ENCODE measurements at regions not wholly inside any gene's neighbourhood (a gene's known extent, or its start where the extent isn't known, plus 50 kb on each side); places are given as distances from the start of the nearest gene placed in this dataset.

DNA sequence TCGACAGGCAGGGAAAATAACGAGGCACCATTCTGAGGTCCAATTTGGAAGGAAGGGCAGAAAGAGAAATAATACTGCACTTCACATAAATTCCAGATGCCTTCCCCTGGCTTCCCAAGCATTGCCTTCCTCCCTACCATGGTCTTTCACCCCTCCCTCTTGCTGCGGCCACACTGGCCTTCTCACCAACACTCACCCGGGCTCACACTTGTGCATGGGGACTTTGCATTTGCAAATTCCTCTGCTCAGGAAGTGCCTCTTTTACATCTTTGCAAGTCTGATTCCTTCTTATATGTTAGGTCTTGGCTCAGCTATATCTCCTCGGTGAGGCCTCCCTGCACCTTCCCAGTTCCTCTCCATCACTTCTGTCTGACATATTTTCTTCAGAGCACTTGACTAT, 199.4 kb downstream of the CHIC2 start:
- no TSS peak for BruUV-seq (replicated peaks)
- no peaks in the 10 kb centered on the region for H3K9me3 ChIP-seq (ENCODE audit: control insufficient read depth, insufficient read depth, low read depth, low read length)
- no peaks in the 10 kb centered on the region for H3K4me1 ChIP-seq (ENCODE audit: control insufficient read depth, insufficient read depth, low read length)
- POLR2A ChIA-PET, result no interaction called here
- in situ Hi-C loops (cut with HindIII; ENCODE audit: low pct_unique_long_range_greater_than_20kb, low sequenced_read_pairs) (no loop called here), intact Hi-C loops (cut with micrococcal nuclease; ENCODE audit: unreplicated experiment) (loop anchor here (10.0 kb wide), 1 partner anchor 60 kb away; no protein-coding TSS in a partner anchor)
- ATAC-seq (no peak), DNase-seq (ENCODE audit: low read depth, low spot score) (no peak)
- no peaks in the 10 kb centered on the region for H3K27me3 ChIP-seq (ENCODE audit: control insufficient read depth, insufficient read depth, low read length)
- CTCF ChIA-PET, result no interaction called here
- no peak overlapping the region for H3K27ac ChIP-seq (ENCODE audit: low read length)
- H3K36me3 ChIP-seq (ENCODE audit: control insufficient read depth, insufficient read depth, low read length), result no peaks in the 10 kb centered on the region
- TF ChIP-seq SIN3A (IDR thresholded peaks at IDR 0.05; ENCODE audit: borderline replicate concordance, insufficient read depth, low read depth, low read length), result no peak
- TF ChIP-seq REST (IDR thresholded peaks at IDR 0.05; ENCODE audit: insufficient read depth in 1 of 2, low read depth in 2 of 2, low read length in 1 of 2), result no peak
- TF ChIP-seq TCF7L2 (IDR thresholded peaks at IDR 0.05; ENCODE audit: low read depth, low read length), result no peak
- TF ChIP-seq POLR2AphosphoS5 (IDR thresholded peaks at IDR 0.05; ENCODE audit: low read depth, low read length), result no peak
- TF ChIP-seq, protein P1, sequence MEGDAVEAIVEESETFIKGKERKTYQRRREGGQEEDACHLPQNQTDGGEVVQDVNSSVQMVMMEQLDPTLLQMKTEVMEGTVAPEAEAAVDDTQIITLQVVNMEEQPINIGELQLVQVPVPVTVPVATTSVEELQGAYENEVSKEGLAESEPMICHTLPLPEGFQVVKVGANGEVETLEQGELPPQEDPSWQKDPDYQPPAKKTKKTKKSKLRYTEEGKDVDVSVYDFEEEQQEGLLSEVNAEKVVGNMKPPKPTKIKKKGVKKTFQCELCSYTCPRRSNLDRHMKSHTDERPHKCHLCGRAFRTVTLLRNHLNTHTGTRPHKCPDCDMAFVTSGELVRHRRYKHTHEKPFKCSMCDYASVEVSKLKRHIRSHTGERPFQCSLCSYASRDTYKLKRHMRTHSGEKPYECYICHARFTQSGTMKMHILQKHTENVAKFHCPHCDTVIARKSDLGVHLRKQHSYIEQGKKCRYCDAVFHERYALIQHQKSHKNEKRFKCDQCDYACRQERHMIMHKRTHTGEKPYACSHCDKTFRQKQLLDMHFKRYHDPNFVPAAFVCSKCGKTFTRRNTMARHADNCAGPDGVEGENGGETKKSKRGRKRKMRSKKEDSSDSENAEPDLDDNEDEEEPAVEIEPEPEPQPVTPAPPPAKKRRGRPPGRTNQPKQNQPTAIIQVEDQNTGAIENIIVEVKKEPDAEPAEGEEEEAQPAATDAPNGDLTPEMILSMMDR (IDR thresholded peaks at IDR 0.05), result no peak
- no peak overlapping the region for H3K4me3 ChIP-seq (ENCODE audit: low read depth in 2 of 2, low read length in 2 of 2)

DNA sequence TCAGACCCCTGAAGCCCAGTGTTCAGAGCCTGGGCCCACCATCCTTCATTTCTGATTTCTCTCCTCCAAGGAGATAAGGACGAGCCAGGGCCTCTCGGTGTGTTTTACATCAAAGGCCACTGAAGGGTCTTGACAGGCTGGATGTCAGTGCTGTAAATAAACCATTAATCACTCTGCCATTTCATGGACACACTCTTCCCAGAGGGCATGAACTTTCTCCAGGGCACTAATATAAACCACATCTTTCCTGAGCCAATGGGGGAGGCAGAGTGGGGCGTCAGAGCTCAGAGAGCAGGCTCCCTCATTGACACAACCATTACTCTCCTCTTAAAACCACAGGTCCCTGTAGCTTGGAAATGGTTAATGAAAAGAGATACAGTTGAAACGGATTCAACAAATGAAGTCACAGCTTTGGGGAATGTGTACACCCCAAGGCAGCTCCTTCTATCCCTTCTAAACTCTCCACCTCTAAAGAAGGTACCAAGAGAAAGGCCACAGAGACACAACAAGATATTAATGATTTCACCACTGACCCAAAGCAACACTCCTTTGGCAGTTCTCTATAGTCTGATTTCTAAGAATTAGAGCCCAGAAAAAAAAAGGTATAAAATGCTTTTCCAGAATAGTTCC, 200.6 kb downstream of the CHIC2 start:
- intact Hi-C loops (cut with micrococcal nuclease; ENCODE audit: unreplicated experiment), result loop anchor here (10.0 kb wide), 1 partner anchor 59 kb away; no protein-coding TSS in a partner anchor
- Histone ChIP-seq H3K9me3 (ENCODE audit: control insufficient read depth, insufficient read depth, low read depth, low read length) (no peaks in the 10 kb centered on the region), H3K27me3 (ENCODE audit: control insufficient read depth, insufficient read depth, low read length) (no peaks in the 10 kb centered on the region), H3K4me3 (ENCODE audit: low read depth in 2 of 2, low read length in 2 of 2) (no peak overlapping the region), H3K4me1 (ENCODE audit: control insufficient read depth, insufficient read depth, low read length) (no peaks in the 10 kb centered on the region), H3K27ac (ENCODE audit: low read length) (no peak overlapping the region), H3K36me3 (ENCODE audit: control insufficient read depth, insufficient read depth, low read length) (no peaks in the 10 kb centered on the region)
- TF ChIP-seq REST (IDR thresholded peaks at IDR 0.05; ENCODE audit: insufficient read depth in 1 of 2, low read depth in 2 of 2, low read length in 1 of 2) (no peak), TCF7L2 (IDR thresholded peaks at IDR 0.05; ENCODE audit: low read depth, low read length) (no peak), SIN3A (IDR thresholded peaks at IDR 0.05; ENCODE audit: borderline replicate concordance, insufficient read depth, low read depth, low read length) (no peak), POLR2AphosphoS5 (IDR thresholded peaks at IDR 0.05; ENCODE audit: low read depth, low read length) (no peak)
- TF ChIP-seq, protein P1 (IDR thresholded peaks at IDR 0.05), result no peak
- in situ Hi-C loops (cut with HindIII; ENCODE audit: low pct_unique_long_range_greater_than_20kb, low sequenced_read_pairs), result no loop called here
- no TSS peak for BruUV-seq (replicated peaks)
- ChIA-PET CTCF (no interaction called here), POLR2A (no interaction called here)
- DNase-seq (ENCODE audit: low read depth, low spot score) (no peak), ATAC-seq (no peak)

Data from Panc1 (cell line).